Activated CD8-positive, alpha-beta memory T cell treated with anti-CD3 and anti-CD28 coated beads, Interleukin-2, amount 50 U/mL, for 4 hours (primary cell): ENCODE measurements at regions not wholly inside any gene's neighbourhood (a gene's known extent, or its start where the extent isn't known, plus 50 kb on each side); places are given as distances from the start of the nearest gene placed in this dataset.
"Not testable (repeated sequence)": the region's sequence is repeated elsewhere in the genome, so short reads cannot be mapped to it uniquely, and the experiment has no call there.

Experiments used
- DNase-seq: peaks from one replicate; pipeline ENCODE4 v3.0.0-alpha.2; 2020

DNA sequence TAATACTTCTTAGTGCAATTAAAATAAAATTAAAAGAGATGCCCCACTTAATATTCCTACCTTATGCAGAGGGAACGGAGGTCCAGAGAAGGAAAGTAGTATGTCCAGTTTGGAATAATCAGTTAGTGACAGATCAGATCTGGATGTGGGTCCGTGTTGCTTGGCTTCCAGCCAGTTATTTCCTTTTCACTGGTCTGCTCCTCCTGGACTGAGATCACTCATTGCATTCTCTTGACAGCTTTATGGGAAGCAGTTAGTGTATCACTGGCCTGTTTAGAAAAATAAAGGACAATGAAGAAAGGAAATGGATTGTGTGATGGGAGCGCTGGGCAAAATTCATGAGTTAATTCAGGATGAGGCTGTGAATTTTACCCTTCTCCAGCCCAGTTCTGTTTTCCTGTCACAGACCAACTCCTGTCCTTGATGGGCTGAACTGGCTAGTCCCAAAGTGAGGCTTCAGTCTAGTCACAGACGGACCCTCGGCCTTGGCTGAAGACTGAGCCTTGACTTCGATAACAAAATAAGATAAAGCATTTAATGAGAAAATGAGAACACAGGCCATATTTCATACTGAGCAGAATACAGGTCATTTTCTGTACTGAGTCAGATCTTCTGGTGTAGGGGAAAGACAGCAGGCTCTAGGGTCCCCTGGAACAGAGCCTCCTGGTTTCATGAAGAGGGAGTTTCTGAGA is 85.2 kb upstream of the TRABD2B start:
- DNase-seq, result no peak

DNA sequence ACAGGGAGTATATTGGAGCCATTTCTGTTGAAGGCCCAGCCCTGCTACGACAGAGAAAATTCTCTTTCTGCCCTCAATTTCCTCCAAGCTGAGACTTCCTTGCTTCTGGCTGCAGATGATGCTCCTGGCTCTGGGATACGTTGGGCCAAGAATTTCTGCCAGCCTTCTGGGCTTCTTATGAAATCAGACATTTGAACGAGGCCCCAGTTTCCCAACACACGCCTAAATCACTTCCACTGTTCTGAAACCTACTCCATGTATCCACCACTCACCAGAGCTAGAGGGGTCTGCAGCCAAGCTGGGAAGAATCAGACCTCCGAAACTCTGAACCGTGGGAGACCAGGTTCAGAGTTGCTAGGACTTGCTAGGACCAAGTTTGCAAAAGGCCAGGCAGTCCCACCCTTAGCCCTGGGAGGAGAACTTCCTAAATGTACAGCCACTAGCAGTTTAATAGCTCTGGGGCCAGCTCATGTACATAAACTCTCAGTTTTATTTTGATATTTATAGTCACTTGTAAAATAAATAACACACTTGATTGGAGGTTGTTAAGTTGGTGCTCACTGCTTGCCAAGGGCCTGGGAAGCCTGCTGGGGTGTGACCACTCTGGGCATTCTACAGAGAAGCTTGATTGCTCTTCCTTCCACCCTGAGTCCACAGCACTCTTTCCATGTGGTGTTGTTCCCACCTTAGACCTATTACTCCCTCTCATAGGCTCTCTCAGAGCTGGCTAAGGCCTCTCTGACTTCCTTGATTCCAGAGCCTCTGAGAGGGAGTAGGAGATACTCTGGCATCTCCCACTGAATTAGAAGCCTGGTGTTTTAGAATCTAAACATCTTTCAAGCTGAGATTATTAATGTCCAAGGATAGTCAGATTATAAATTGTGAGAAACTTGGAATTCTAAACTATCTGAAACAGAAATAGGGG is 83.4 kb upstream of the TRABD2B start:
- no peak for DNase-seq

DNA sequence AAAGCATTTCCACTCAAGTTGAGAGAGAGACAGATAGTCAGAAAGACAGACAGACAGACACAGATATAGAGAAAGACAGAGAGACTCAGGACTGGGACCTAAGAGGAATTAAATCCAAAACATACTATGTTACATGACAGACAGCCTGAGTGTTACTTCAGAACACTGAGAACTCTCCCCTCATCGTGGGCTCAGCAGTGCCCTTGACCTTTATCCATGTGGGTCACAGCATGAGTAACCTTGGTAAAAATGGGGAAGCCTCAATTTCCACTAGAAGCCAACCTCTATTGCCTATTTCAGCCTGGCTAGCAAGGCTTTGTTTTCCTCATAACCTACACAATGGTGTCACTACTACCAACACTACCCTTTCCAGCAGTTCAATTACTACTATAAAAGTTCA is 81.9 kb upstream of the TRABD2B start:
- no peak for DNase-seq

GRCh38 chr1:48077795-48078222 is 80.6 kb upstream of the TRABD2B start:
- no peak for DNase-seq

DNA sequence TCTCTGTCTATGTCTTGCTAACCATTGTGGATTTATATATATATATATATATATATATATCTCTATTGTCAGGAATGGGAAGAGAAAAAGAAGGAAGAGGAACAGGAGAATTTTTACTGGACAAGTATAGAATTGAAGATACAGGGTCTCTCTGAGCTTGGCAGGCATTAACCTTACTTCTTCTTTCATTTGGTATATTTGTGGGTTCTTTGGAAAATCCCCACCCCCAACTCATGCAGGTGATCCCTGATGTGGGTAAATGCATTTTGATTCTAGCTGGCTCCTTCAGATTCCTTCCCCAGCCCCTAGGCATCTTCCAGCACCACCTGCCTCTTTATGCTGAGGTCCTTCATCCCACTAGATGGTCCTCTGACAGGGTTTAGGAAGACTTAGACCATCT is 78.8 kb upstream of the TRABD2B start:
- DNase-seq, result no peak

GRCh38 chr1:48073798-48074530 is 76.8 kb upstream of the TRABD2B start:
- DNase-seq, result no peak

GRCh38 chr1:48071513-48071912 is 74.3 kb upstream of the TRABD2B start:
- no peak for DNase-seq

DNA sequence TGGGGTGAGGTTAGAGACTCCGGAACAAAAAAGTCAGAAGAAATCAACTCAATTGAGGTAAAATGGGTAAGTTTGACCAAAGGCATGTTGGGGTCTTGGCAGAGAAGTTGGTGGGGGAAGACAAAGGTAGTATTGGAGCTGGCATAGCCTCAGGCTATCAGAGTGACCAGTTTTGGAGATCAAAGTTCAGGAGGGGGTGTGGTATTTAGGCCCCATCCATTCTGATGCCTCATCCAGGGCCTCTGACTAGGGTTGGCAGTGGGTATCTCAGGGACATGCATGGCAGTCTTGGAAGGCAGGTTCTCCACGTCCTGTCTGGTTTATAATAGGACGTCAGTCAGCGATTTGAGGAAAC is 73.2 kb upstream of the TRABD2B start:
- no peak for DNase-seq

- DNase-seq, result no peak
These were observed 72.6 kb upstream of the TRABD2B start for GRCh38 chr1:48069662-48070395.

- DNase-seq, result no peak
These were observed 71.0 kb upstream of the TRABD2B start for GRCh38 chr1:48068206-48068605.

DNA sequence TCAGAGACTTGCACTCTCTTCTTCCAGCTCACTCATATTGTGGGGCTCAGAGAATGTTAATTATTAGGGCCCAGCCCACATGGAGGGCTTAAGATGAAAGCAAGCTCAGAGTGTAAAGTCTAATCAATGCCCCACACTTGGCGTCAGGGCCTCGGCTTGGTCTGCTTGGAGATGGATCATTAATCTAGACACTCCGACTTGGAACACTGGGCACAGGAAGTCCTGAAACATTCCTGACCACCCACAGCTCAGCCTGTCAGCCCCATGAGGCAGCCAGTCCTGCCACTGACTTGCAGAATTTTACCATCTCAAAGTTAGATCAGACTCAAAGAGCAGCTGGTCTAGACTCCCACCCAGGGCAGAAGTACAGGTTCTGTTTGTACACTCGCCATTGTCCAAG is 69.8 kb upstream of the TRABD2B start:
- no peak for DNase-seq

DNA sequence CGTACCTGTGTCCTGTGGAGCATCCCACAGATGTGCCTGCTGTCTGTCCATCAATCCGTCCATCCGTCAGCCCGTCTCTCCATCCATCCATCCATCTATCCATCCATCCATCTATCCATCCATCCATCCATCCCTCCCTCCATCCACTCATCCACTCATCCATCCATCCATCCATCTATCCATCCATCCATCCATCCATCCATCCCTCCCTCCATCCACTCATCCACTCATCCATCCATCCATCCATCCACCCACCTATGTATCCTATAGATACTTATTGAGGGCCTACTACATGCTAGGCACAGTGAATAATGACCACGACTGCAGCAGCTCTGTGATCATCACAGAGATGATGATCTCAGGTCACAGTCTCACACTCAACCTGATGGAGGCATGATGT is 67.5 kb upstream of the TRABD2B start:
- not testable (repeated sequence) for DNase-seq

- no peak for DNase-seq
These were observed 65.2 kb upstream of the TRABD2B start for GRCh38 chr1:48062353-48062752.

GRCh38 chr1:48061162-48062136 is 64.3 kb upstream of the TRABD2B start:
- DNase-seq, result no peak

DNA sequence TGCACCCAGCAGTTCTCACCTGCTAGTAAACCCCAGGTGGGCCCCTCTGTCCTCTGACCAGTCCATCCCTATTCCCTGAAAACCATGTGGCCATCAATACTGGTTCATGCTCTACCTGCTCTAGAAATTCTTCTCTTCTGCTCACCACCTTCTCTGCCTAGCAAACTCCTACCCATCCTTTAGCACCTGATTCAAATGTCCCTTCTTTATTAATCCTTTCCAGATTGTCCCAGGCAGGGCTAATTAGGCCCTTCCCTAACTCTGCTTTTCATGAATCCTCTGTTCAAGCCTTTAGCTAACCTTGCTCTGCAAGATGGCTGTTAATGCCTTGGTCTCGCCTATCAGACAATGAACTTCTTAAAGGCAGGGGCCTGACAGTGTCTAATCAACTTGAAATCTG is 62.1 kb upstream of the TRABD2B start:
- no peak for DNase-seq

DNA sequence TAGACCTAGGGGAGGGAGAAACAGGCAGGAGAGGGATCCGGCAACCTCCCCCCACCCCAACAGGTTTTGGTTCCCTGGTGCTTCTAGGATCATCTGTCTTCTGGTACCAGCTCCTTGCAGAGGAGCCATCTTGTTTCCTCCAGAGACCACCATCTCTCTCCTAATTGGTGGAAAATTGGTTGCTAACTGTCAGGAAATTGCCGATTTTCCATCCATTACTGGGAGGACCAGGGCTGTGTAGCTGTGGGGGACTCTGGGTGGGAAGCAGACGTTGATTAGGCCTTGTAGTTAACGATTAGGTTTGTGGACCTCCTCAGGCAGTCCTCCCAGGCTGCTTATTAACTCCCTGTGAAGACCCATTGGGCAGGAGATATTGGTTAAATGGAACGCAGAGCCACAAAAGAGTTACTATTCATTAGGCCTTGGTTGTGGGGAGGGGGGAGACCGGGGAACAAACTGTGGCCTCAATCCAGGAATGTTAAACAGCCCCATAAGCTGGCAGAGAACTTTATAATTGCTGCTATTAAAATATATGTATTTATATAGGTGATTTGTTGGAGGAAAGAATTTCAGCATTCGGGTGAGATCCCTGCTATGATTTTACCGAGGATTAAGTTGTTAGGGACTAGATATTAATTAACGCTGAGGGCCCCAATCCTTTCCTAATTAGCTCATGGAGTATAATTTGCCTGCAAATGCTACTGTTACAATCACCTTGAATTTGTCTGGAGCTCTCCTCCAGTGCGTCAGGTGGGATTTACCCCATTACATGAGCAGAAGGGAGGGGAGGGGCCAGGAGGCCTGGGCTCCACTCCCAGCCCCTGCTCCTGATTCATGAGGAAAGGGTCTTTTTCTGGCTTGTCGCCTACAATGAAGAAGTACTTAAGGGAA is 61.2 kb upstream of the TRABD2B start:
- DNase-seq, result no peak

GRCh38 chr1:48057249-48057648 is 60.1 kb upstream of the TRABD2B start:
- DNase-seq, result no peak

DNA sequence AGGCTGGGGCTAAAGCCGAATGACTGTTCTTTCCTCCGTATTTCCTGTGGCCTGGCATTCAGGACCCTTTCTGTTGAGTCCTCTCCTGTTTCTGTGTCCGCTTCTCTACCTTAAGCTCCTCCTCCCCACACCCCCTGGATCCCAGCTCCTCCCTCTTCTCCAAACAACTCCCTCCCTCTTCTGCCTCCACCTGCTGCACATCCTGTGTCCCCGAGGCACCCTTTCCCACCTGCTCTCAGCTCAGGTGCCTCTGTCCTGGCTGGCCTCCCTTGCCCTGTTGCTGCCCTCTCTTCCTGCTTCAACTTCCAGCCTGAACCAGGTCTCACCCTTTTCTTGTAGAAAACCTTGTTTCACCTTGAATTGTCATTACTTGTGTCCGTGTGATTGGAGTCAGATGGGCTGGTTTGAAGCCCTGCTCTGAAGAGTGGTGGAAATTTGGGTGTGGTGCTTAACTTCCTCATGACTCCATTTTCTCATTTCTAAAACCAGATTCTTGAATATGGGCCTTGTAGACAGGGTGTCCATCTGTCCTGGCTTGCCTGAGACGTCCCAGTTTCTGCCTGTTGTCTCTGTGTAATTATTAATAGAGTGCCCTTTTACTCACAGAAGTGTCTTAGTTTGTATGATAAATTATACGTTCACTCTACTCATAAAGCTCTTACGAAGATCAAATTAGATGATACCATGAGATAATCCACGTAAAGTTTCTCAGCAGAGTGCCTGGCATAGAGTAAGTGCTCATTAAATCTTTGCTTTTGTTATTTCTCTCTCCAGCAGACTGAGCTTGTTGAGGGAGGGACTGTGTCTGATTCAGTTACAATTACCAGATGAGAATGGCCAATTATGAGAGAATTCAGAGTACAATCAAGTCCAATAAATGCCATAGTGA is 58.9 kb upstream of the TRABD2B start:
- DNase-seq, result no peak

GRCh38 chr1:48054232-48054631 is 57.0 kb upstream of the TRABD2B start:
- no peak for DNase-seq

- no peak for DNase-seq
These were observed 55.7 kb upstream of the TRABD2B start for GRCh38 chr1:48052923-48053291.
